ENCODE measurements at regions not wholly inside any gene's neighbourhood (a gene's known extent, or its start where the extent isn't known, plus 50 kb on each side); places are given as distances from the start of the nearest gene placed in this dataset.

DNA sequence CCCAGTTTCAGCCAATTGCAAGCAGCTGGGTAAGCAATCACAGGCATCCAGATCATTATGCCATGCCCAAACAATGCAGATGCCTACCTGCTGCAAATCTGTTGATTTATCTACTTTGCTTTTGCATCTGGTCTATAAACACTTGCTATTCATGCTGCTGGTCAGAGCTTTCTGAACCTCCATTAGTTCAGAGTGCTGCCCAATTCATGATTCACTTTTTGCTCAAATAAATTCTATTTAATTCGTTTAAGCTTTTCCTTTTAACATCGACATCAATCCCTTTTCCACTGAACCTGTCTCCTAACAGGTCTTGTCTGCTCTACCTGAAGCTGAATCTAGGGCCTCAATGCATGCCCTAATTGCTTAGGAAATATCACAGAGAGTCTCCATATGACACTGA, 99.4 kb upstream of the C1orf87 start:
- TF ChIP-seq PHF8 (conservative IDR thresholded peaks at IDR 0.05; ENCODE audit: low read depth, low read length) (no peak), POLR2A (IDR thresholded peaks at IDR 0.05; ENCODE audit: control extremely low read depth in 1 of 2, low read depth in 2 of 2, low read length in 2 of 2) (no peak), RNF2 (IDR thresholded peaks at IDR 0.05; ENCODE audit: borderline replicate concordance, low read depth, low read length, missing control alignments, poor library complexity, severe bottlenecking) (no peak), HDAC6 (IDR thresholded peaks at IDR 0.05; ENCODE audit: low read depth, low read length) (no peak), CBX8 (IDR thresholded peaks at IDR 0.05; ENCODE audit: borderline replicate concordance, low read depth, low read length) (no peak)
- TF ChIP-seq, protein P1, sequence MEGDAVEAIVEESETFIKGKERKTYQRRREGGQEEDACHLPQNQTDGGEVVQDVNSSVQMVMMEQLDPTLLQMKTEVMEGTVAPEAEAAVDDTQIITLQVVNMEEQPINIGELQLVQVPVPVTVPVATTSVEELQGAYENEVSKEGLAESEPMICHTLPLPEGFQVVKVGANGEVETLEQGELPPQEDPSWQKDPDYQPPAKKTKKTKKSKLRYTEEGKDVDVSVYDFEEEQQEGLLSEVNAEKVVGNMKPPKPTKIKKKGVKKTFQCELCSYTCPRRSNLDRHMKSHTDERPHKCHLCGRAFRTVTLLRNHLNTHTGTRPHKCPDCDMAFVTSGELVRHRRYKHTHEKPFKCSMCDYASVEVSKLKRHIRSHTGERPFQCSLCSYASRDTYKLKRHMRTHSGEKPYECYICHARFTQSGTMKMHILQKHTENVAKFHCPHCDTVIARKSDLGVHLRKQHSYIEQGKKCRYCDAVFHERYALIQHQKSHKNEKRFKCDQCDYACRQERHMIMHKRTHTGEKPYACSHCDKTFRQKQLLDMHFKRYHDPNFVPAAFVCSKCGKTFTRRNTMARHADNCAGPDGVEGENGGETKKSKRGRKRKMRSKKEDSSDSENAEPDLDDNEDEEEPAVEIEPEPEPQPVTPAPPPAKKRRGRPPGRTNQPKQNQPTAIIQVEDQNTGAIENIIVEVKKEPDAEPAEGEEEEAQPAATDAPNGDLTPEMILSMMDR (IDR thresholded peaks at IDR 0.05; ENCODE audit: control extremely low read depth in 1 of 3, insufficient read depth in 1 of 3, low read depth in 1 of 3, low read length in 3 of 3): no peak
